Panc1 (cell line): ENCODE measurements at regions not wholly inside any gene's neighbourhood (a gene's known extent, or its start where the extent isn't known, plus 50 kb on each side); places are given as distances from the start of the nearest gene placed in this dataset.

Experiments used
- ATAC-seq: fragments of 200-7000 bp; cut with Tn5 transposase; 2 replicates; pipeline ENCODE4 v1.9.1; 2020; ENCODE audit warnings: mild to moderate bottlenecking, moderate library complexity
- BruUV-seq: library from RNA; stranded (reverse); fragments of 400-500 nt; replicated peaks from 2 replicates; lab custom pipeline; 2021; lab: Mats Ljungman, UMichigan
- CTCF ChIA-PET: fragments of 300-600 bp; sonication (Branson Sonifier 250); formaldehyde crosslinking; loops from one replicate; lab custom pipeline; 2022; ENCODE audit warnings: antibody characterized with exemption; lab: Charles Lee
- POLR2A ChIA-PET: fragments of 300-600 bp; sonication (Branson Sonifier 250); formaldehyde crosslinking; loops from one replicate; lab custom pipeline; 2022; ENCODE audit warnings: antibody characterized with exemption; lab: Charles Lee
- DNase-seq: peaks from one replicate; pipeline ENCODE4 v3.0.0-alpha.2; 2010; ENCODE audit warnings: low read depth, low spot score
- H3K27ac ChIP-seq: 2 replicates; pipeline ENCODE4 v1.5.1; 2011; ENCODE audit warnings: mild to moderate bottlenecking, low read length, inconsistent platforms
- H3K27me3 ChIP-seq: fragments of 200-500 bp; sonication (Bioruptor generic); 2 replicates; pipeline ENCODE4 v1.6.0; 2014; ENCODE audit warnings: low read length, inconsistent platforms; ENCODE audit not compliant: control insufficient read depth, insufficient read depth
- H3K36me3 ChIP-seq: fragments of 200-500 bp; sonication (Bioruptor generic); 2 replicates; pipeline ENCODE4 v1.5.1; 2014; ENCODE audit warnings: inconsistent platforms, mild to moderate bottlenecking, low read length, moderate library complexity; ENCODE audit not compliant: control insufficient read depth, insufficient read depth
- H3K4me1 ChIP-seq: 2 replicates; pipeline ENCODE4 v1.5.1; 2011; ENCODE audit warnings: inconsistent platforms, mild to moderate bottlenecking, low read length, moderate library complexity; ENCODE audit not compliant: control insufficient read depth, insufficient read depth
- H3K4me3 ChIP-seq, 2 experiments: 2 replicates each; pipeline ENCODE4 v1.5.1; 2011 to 2012; ENCODE audit warnings: low read depth in 2 of 2, low read length in 2 of 2, mild to moderate bottlenecking in 2 of 2, inconsistent platforms in 1 of 2, moderate library complexity in 1 of 2
- H3K9me3 ChIP-seq: fragments of 200-500 bp; sonication (Bioruptor generic); 2 replicates; pipeline ENCODE4 v1.5.1; 2014; ENCODE audit warnings: low read depth, mild to moderate bottlenecking, inconsistent platforms, low read length, moderate library complexity; ENCODE audit not compliant: control insufficient read depth, insufficient read depth
- REST ChIP-seq, 2 experiments: IDR thresholded peaks; 2 replicates each; pipeline ENCODE4 v1.6.1; 2011 to 2012; ENCODE audit warnings: low read depth in 2 of 2, control low read depth in 1 of 2, low read length in 1 of 2, mild to moderate bottlenecking in 1 of 2, moderate library complexity in 1 of 2; ENCODE audit not compliant: insufficient read depth in 1 of 2
- SIN3A ChIP-seq: IDR thresholded peaks from 2 replicates; pipeline ENCODE4 v1.6.1; 2012; ENCODE audit warnings: low read depth, mild to moderate bottlenecking, low read length, moderate library complexity, borderline replicate concordance; ENCODE audit not compliant: insufficient read depth
- TCF7L2 ChIP-seq: IDR thresholded peaks from 2 replicates; pipeline ENCODE4 v1.6.1; 2011; ENCODE audit warnings: mild to moderate bottlenecking, low read depth, low read length, inconsistent platforms
- in situ Hi-C: cut with HindIII; loops from 2 replicates; pipeline ENCODE4 v1.10.0; 2016; ENCODE audit warnings: low sequenced_read_pairs, low pct_unique_long_range_greater_than_20kb
- intact Hi-C: fragments of 100-400 bp; cut with micrococcal nuclease; formaldehyde crosslinking; loops from one replicate; pipeline ENCODE4 v1.10.0; 2022; ENCODE audit not compliant: unreplicated experiment
- TF ChIP-seq, protein P1 (sequence below): fragments of 450-650 bp; IDR thresholded peaks from 2 replicates; pipeline ENCODE4 v1.5.1; 2017; ENCODE audit warnings: mild to moderate bottlenecking

- in situ Hi-C loops (no loop called here), intact Hi-C loops (loop anchor here (1.0 to 2.0 kb wide), 2 partner anchors 261 to 540 kb away; partner anchors contain the start of gene ADAMTS16)
Measured at GRCh38 chr5:4879693-4880303, 260.3 kb upstream of the ADAMTS16 start.

GRCh38 chr5:4880304-4880741 lies 259.8 kb upstream of the ADAMTS16 start:
- Histone ChIP-seq H3K27me3 (peaks cover 2% of the 10 kb centered on the region; the same call in 1 of the 2 replicates), H3K27ac (no peak overlapping the region), H3K9me3 (no peaks in the 10 kb centered on the region), H3K4me1 (no peaks in the 10 kb centered on the region), H3K36me3 (no peaks in the 10 kb centered on the region), H3K4me3 (no peak overlapping the region)
- no peak for DNase-seq
- TF ChIP-seq, protein P1, sequence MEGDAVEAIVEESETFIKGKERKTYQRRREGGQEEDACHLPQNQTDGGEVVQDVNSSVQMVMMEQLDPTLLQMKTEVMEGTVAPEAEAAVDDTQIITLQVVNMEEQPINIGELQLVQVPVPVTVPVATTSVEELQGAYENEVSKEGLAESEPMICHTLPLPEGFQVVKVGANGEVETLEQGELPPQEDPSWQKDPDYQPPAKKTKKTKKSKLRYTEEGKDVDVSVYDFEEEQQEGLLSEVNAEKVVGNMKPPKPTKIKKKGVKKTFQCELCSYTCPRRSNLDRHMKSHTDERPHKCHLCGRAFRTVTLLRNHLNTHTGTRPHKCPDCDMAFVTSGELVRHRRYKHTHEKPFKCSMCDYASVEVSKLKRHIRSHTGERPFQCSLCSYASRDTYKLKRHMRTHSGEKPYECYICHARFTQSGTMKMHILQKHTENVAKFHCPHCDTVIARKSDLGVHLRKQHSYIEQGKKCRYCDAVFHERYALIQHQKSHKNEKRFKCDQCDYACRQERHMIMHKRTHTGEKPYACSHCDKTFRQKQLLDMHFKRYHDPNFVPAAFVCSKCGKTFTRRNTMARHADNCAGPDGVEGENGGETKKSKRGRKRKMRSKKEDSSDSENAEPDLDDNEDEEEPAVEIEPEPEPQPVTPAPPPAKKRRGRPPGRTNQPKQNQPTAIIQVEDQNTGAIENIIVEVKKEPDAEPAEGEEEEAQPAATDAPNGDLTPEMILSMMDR: no peak
- TF ChIP-seq REST (IDR thresholded peaks at IDR 0.05; ENCODE audit: insufficient read depth in 1 of 2, low read depth in 2 of 2, low read length in 1 of 2) (no peak), TCF7L2 (no peak)
- POLR2A ChIA-PET: no interaction called here
- peak; percentile 24; the same call in 1 of the 2 replicates for ATAC-seq
- CTCF ChIA-PET: interaction anchor here (0.6 to 1.1 kb wide), 2 partner anchors 539 to 753 kb away, joined by 3 to 8 read pairs; no protein-coding TSS in a partner anchor
- BruUV-seq: no TSS peak
- in situ Hi-C loops (no loop called here), intact Hi-C loops (no loop called here)

More at GRCh38 chr5:4879693-4880303, 260.3 kb upstream of the ADAMTS16 start:
- Histone ChIP-seq H3K27ac (no peak overlapping the region), H3K4me3 (no peak overlapping the region), H3K9me3 (no peaks in the 10 kb centered on the region), H3K27me3 (peaks cover 2% of the 10 kb centered on the region; the same call in 1 of the 2 replicates), H3K36me3 (no peaks in the 10 kb centered on the region), H3K4me1 (no peaks in the 10 kb centered on the region)
- BruUV-seq: no TSS peak
- ChIA-PET CTCF (interaction anchor here (0.6 to 1.1 kb wide), 3 partner anchors 539 to 753 kb away, joined by 3 to 8 read pairs (median 3); no protein-coding TSS in a partner anchor), POLR2A (no interaction called here)
- ATAC-seq: peak; percentile 89
- TF ChIP-seq SIN3A (no peak), REST (IDR thresholded peaks at IDR 0.05; ENCODE audit: insufficient read depth in 1 of 2, low read depth in 2 of 2, low read length in 1 of 2) (0 out of 4 replicates have a peak, but pooled peaks of 1 of the 2 experiments have one; percentile 36)
- TF ChIP-seq, protein P1: peak; percentile 98
- peak; percentile 66 for DNase-seq
